ENCODE measurements at regions not wholly inside any gene's neighbourhood (a gene's known extent, or its start where the extent isn't known, plus 50 kb on each side); places are given as distances from the start of the nearest gene placed in this dataset.

DNA sequence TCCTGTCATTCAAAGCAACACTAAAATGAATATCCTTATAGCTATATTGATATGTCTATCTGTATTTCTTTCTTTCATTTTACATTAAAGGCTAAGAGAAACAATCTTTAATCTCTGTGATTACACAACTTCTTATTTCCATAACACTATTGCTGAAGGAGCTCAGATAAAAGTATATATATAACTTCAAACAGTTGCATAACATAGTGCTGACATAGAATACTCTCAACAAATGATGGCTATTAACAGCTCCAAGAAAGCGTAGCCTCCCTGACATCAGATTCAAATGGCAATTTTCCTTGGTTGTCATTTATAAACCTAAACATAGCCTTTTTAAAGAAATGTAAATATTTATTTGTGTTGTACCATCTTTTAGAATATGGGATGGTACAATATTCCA lies 116.6 kb upstream of the PTPRG start:
- TF ChIP-seq, protein P1, sequence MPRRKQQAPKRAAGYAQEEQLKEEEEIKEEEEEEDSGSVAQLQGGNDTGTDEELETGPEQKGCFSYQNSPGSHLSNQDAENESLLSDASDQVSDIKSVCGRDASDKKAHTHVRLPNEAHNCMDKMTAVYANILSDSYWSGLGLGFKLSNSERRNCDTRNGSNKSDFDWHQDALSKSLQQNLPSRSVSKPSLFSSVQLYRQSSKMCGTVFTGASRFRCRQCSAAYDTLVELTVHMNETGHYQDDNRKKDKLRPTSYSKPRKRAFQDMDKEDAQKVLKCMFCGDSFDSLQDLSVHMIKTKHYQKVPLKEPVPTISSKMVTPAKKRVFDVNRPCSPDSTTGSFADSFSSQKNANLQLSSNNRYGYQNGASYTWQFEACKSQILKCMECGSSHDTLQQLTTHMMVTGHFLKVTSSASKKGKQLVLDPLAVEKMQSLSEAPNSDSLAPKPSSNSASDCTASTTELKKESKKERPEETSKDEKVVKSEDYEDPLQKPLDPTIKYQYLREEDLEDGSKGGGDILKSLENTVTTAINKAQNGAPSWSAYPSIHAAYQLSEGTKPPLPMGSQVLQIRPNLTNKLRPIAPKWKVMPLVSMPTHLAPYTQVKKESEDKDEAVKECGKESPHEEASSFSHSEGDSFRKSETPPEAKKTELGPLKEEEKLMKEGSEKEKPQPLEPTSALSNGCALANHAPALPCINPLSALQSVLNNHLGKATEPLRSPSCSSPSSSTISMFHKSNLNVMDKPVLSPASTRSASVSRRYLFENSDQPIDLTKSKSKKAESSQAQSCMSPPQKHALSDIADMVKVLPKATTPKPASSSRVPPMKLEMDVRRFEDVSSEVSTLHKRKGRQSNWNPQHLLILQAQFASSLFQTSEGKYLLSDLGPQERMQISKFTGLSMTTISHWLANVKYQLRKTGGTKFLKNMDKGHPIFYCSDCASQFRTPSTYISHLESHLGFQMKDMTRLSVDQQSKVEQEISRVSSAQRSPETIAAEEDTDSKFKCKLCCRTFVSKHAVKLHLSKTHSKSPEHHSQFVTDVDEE (CRISPR knock-in tag; IDR thresholded peaks at IDR 0.05) = no peak
- TF ChIP-seq ARNTL (CRISPR knock-in tag; IDR thresholded peaks at IDR 0.05; ENCODE audit: borderline replicate concordance, low read depth) (no peak), ZFP30 (CRISPR knock-in tag; IDR thresholded peaks at IDR 0.05) (no peak), OSR1 (CRISPR knock-in tag; IDR thresholded peaks at IDR 0.05) (no peak), ZFP3 (CRISPR knock-in tag; IDR thresholded peaks at IDR 0.05) (no peak), ZNF70 (CRISPR knock-in tag; IDR thresholded peaks at IDR 0.05) (no peak), ZC3H10 (CRISPR knock-in tag; IDR thresholded peaks at IDR 0.05) (no peak), ISL1 (CRISPR knock-in tag; IDR thresholded peaks at IDR 0.05) (no peak)
- TF ChIP-seq, protein P2, sequence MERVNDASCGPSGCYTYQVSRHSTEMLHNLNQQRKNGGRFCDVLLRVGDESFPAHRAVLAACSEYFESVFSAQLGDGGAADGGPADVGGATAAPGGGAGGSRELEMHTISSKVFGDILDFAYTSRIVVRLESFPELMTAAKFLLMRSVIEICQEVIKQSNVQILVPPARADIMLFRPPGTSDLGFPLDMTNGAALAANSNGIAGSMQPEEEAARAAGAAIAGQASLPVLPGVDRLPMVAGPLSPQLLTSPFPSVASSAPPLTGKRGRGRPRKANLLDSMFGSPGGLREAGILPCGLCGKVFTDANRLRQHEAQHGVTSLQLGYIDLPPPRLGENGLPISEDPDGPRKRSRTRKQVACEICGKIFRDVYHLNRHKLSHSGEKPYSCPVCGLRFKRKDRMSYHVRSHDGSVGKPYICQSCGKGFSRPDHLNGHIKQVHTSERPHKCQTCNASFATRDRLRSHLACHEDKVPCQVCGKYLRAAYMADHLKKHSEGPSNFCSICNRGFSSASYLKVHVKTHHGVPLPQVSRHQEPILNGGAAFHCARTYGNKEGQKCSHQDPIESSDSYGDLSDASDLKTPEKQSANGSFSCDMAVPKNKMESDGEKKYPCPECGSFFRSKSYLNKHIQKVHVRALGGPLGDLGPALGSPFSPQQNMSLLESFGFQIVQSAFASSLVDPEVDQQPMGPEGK (CRISPR knock-in tag; IDR thresholded peaks at IDR 0.05; ENCODE audit: borderline replicate concordance) = no peak
- TF ChIP-seq, protein P3, sequence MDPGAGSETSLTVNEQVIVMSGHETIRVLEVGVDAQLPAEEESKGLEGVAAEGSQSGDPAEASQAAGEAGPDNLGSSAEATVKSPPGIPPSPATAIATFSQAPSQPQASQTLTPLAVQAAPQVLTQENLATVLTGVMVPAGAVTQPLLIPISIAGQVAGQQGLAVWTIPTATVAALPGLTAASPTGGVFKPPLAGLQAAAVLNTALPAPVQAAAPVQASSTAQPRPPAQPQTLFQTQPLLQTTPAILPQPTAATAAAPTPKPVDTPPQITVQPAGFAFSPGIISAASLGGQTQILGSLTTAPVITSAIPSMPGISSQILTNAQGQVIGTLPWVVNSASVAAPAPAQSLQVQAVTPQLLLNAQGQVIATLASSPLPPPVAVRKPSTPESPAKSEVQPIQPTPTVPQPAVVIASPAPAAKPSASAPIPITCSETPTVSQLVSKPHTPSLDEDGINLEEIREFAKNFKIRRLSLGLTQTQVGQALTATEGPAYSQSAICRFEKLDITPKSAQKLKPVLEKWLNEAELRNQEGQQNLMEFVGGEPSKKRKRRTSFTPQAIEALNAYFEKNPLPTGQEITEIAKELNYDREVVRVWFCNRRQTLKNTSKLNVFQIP (CRISPR knock-in tag; IDR thresholded peaks at IDR 0.05; ENCODE audit: borderline replicate concordance, low read depth) = no peak
- TF ChIP-seq, protein P4, sequence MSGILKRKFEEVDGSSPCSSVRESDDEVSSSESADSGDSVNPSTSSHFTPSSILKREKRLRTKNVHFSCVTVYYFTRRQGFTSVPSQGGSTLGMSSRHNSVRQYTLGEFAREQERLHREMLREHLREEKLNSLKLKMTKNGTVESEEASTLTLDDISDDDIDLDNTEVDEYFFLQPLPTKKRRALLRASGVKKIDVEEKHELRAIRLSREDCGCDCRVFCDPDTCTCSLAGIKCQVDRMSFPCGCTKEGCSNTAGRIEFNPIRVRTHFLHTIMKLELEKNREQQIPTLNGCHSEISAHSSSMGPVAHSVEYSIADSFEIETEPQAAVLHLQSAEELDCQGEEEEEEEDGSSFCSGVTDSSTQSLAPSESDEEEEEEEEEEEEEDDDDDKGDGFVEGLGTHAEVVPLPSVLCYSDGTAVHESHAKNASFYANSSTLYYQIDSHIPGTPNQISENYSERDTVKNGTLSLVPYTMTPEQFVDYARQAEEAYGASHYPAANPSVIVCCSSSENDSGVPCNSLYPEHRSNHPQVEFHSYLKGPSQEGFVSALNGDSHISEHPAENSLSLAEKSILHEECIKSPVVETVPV (CRISPR knock-in tag; IDR thresholded peaks at IDR 0.05) = no peak
